Omental fat pad (tissue), 3 donors: ENCODE measurements at regions not wholly inside any gene's neighbourhood (a gene's known extent, or its start where the extent isn't known, plus 50 kb on each side); places are given as distances from the start of the nearest gene placed in this dataset.

ENCODE experiments used
- ATAC-seq: fragments of 150-250 bp; one replicate; pipeline ENCODE4 v1.9.1; 2016; ENCODE audit warnings: mild to moderate bottlenecking, moderate library complexity; ENCODE audit not compliant: low FRiP score
- DNase-seq: peaks from one replicate; pipeline ENCODE4 v3.0.0-alpha.2; 2019; ENCODE audit warnings: low spot score
- CTCF ChIP-seq, 3 donors: fragments of 450-650 bp; IDR thresholded peaks; one replicate each; pipeline ENCODE4 v1.5.1; 2016 to 2017; ENCODE audit warnings: antibody characterized with exemption in 3 of 3, mild to moderate bottlenecking in 3 of 3, moderate library complexity in 2 of 3

DNA sequence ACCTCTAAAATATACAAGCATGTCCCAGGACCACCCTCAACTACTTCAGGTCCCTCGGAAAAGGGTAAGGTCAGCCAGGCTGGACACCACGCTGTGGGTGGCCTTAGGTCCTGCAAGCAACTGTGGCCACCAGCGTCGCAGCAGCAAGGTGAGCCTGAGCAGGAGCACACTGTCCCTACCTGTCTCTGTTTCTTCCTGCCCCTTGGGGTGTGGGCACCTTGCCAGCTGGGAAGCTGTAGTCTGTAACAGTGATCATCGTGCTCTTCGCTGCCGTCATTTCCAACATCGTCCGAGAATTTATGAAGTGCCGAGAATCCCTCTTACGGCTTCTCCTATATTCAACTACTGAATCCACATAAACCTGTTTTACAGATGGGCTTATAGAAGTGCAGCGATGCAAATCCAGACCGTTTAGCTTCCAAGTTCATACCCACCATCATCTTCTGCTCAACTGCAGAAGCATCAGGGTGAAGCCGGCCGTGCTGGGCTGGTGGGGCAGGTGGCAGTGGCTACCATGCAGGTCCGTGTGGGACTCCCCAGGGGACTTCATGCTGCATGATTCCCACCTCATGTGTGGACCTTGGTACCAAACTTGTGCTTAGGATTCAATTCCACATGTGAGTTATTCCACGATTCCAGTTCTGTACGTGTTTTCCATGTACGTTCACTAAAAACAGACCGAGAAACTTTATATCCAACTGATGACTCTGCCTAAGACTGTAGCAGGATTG is 361.3 kb upstream of the SFSWAP start:
- DNase-seq, result no peak
- no peak for TF ChIP-seq CTCF (IDR thresholded peaks at IDR 0.05)
- ATAC-seq, result no peak

DNA sequence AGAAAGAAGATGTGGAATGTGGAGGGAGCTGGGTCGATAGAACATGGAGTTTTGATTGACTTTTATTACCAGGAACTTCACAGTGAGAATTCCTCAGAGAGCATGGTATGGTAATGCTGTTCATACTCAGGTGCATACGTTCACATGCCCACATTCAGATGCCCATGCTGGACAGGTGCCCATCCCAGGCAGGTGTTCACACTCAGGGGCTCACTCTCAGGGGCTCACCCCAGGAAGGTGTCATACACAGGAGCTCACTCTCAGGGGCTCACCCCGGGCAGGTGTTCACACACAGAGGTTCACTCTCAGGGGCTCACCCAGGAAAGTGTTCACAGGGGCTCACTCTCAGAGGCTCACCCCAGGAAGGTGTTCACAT is 360.0 kb upstream of the SFSWAP start:
- ATAC-seq (no peak), DNase-seq (no peak)
- TF ChIP-seq CTCF (IDR thresholded peaks at IDR 0.05), result no peak

GRCh38 chr12:131351319-131352028 is 359.4 kb upstream of the SFSWAP start:
- TF ChIP-seq CTCF (IDR thresholded peaks at IDR 0.05), result no peak
- DNase-seq, result no peak
- ATAC-seq, result no peak

DNA sequence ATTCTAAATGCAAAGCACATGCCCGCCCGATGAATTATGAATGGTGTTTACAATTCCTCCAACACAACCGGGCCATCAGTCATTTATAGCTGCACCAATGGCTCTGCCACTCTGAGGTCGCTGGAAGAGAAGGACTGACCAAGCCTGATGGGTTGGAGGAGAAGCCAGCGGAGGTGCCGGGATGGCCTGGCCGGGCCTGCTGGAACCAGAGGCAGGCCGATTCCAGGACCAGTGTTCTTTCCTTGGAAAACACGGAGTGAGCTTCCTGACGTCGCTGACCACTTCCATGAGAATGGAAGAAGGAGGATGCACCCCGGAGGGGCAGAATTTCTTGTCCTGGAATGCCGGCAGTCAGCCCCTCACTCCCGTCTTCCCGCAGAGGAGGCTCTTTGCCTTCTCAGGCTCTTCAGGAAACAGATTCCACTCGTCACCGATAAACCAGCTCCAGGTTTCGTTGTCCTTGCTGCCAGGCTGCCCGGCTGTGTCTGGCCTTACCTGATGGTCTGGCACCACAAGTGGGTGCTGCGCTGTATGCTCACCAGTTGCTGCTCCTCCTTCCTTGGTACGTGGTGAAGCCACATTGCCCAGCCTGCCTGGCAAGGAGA is 358.5 kb upstream of the SFSWAP start:
- ATAC-seq (no peak), DNase-seq (no peak)
- TF ChIP-seq CTCF (IDR thresholded peaks at IDR 0.05), result no peak

DNA sequence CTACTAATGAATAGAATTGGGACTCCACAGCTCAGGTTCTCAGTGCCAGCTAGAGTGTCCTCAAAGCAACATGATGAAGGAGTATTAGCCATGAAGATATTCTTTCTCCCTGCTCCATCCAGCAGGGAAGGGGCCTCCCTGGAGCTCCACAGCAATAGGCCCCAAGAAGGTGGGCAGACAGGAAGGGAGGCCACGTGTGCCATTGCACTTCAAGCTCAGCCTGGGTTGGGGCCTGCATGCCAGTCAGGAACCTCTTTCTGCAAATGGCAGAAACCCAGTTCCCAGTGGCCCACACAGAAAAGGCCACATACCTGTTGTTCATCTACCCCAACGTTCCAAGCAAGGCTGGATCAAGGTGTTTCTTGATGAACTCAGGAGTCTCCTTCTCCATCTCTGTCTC is 357.5 kb upstream of the SFSWAP start:
- DNase-seq (no peak), ATAC-seq (no peak)
- TF ChIP-seq CTCF (IDR thresholded peaks at IDR 0.05), result no peak

DNA sequence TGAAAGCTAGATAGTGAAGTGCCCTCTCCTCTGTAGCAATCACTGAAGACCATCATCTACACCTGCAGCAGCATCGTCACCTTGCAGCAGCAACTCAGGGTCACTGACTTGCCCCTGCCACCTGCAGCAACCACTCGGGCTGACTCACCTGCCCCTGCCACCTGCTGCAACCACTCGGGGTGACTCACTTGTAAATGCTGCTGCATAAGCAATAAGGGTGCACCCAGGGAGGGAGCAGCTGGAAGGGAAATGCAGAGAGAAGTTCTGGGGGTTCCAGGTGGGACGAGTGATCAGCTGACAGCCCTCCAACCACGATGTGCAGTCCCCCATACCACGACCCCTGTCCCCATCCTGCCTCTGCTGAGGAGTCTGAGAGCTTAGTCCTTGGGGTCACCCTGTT is 357.1 kb upstream of the SFSWAP start:
- TF ChIP-seq CTCF (IDR thresholded peaks at IDR 0.05), result no peak
- no peak for ATAC-seq
- DNase-seq, result no peak
